H9 (cell line): ENCODE measurements at regions not wholly inside any gene's neighbourhood (a gene's known extent, or its start where the extent isn't known, plus 50 kb on each side); places are given as distances from the start of the nearest gene placed in this dataset.

Experiments
- DNase-seq: peaks from one replicate; pipeline ENCODE4 v3.0.0-alpha.2; 2017
- H2AFZ ChIP-seq: one replicate; pipeline ENCODE4 v1.6.1; 2013; ENCODE audit warnings: mild to moderate bottlenecking, low read length, control low read depth, moderate library complexity
- H2AK5ac ChIP-seq: 2 replicates; pipeline ENCODE4 v1.6.1; 2013; ENCODE audit warnings: low read length, control low read depth, mixed read lengths; ENCODE audit not compliant: insufficient read length
- H2BK120ac ChIP-seq: one replicate; pipeline ENCODE4 v1.6.1; 2013; ENCODE audit warnings: low read depth, mild to moderate bottlenecking, low read length, control low read depth, inconsistent platforms; ENCODE audit not compliant: poor library complexity, severe bottlenecking
- H2BK12ac ChIP-seq: 2 replicates; pipeline ENCODE4 v1.6.1; 2013; ENCODE audit warnings: low read length, control low read depth, mixed read lengths, low read depth; ENCODE audit not compliant: insufficient read length
- H2BK15ac ChIP-seq: 2 replicates; pipeline ENCODE4 v1.6.1; 2013; ENCODE audit warnings: low read depth, low read length, control low read depth
- H2BK20ac ChIP-seq: one replicate; pipeline ENCODE4 v1.6.1; 2013; ENCODE audit warnings: low read depth, mild to moderate bottlenecking, low read length, control low read depth, inconsistent platforms; ENCODE audit not compliant: poor library complexity, severe bottlenecking
- H2BK5ac ChIP-seq: 2 replicates; pipeline ENCODE4 v1.6.1; 2013; ENCODE audit warnings: low read length, control low read depth, mixed read lengths; ENCODE audit not compliant: insufficient read length
- H3K14ac ChIP-seq: 2 replicates; pipeline ENCODE4 v1.6.1; 2013; ENCODE audit warnings: low read length, control low read depth; ENCODE audit not compliant: insufficient read depth
- H3K18ac ChIP-seq: 2 replicates; pipeline ENCODE4 v1.6.1; 2013; ENCODE audit warnings: low read depth, mild to moderate bottlenecking, mixed read lengths, low read length, control low read depth; ENCODE audit not compliant: insufficient read length
- H3K23ac ChIP-seq: 2 replicates; pipeline ENCODE4 v1.6.1; 2013; ENCODE audit warnings: low read length, control low read depth, mixed read lengths, low read depth; ENCODE audit not compliant: insufficient read length
- H3K23me2 ChIP-seq: 2 replicates; pipeline ENCODE4 v1.6.1; 2013; ENCODE audit warnings: low read depth, mild to moderate bottlenecking, mixed read lengths, low read length, control low read depth; ENCODE audit not compliant: insufficient read length, poor library complexity, severe bottlenecking
- H3K27ac ChIP-seq: 2 replicates; pipeline ENCODE4 v1.5.1; 2013; ENCODE audit warnings: low read length, control low read depth, mixed read lengths, low read depth; ENCODE audit not compliant: insufficient read length
- H3K27me3 ChIP-seq: 2 replicates; pipeline ENCODE4 v1.6.1; 2013; ENCODE audit warnings: low read length, control low read depth, inconsistent platforms; ENCODE audit not compliant: insufficient read depth
- H3K4ac ChIP-seq: 2 replicates; pipeline ENCODE4 v1.6.1; 2013; ENCODE audit warnings: low read depth, mild to moderate bottlenecking, control low read depth, inconsistent platforms, low read length, moderate library complexity
- H3K4me1 ChIP-seq: 2 replicates; pipeline ENCODE4 v1.6.1; 2013; ENCODE audit warnings: low read length, control low read depth, inconsistent platforms; ENCODE audit not compliant: insufficient read depth
- H3K4me2 ChIP-seq: 2 replicates; pipeline ENCODE4 v1.6.1; 2013; ENCODE audit warnings: low read length, control low read depth, mixed read lengths; ENCODE audit not compliant: insufficient read length, insufficient read depth
- H3K56ac ChIP-seq: 2 replicates; pipeline ENCODE4 v1.6.1; 2013; ENCODE audit warnings: low read depth, mild to moderate bottlenecking, mixed read lengths, low read length, control low read depth; ENCODE audit not compliant: insufficient read length
- H3K79me1 ChIP-seq: 2 replicates; pipeline ENCODE4 v1.6.1; 2013; ENCODE audit warnings: low read depth, mild to moderate bottlenecking, moderate library complexity, low read length, control low read depth, inconsistent platforms; ENCODE audit not compliant: insufficient read depth, poor library complexity, severe bottlenecking
- H3K79me2 ChIP-seq: 2 replicates; pipeline ENCODE4 v1.6.1; 2013; ENCODE audit warnings: low read length, control low read depth, inconsistent platforms; ENCODE audit not compliant: insufficient read depth
- H3K9ac ChIP-seq: 2 replicates; pipeline ENCODE4 v1.6.1; 2013; ENCODE audit warnings: low read length, control low read depth, mixed read lengths; ENCODE audit not compliant: insufficient read length; ENCODE audit errors: extremely low read depth
- H3K9me3 ChIP-seq: one replicate; pipeline ENCODE4 v1.6.1; 2013; ENCODE audit warnings: low read depth, low read length, inconsistent platforms; ENCODE audit not compliant: control insufficient read depth
- H3T11ph ChIP-seq: one replicate; pipeline ENCODE4 v1.6.1; 2013; ENCODE audit warnings: mild to moderate bottlenecking, low read length, control low read depth, inconsistent platforms
- H4K20me1 ChIP-seq: one replicate; pipeline ENCODE4 v1.6.1; 2013; ENCODE audit not compliant: control insufficient read depth, insufficient read length, insufficient read depth
- H4K5ac ChIP-seq: 2 replicates; pipeline ENCODE4 v1.6.1; 2013; ENCODE audit warnings: low read depth, mild to moderate bottlenecking, mixed read lengths, low read length, control low read depth; ENCODE audit not compliant: insufficient read length
- H4K8ac ChIP-seq: replicated peaks from 2 replicates; pipeline ENCODE4 v1.6.1; 2013; ENCODE audit warnings: low read length, control low read depth, mixed read lengths, low read depth; ENCODE audit not compliant: insufficient read length
- H4K91ac ChIP-seq: 2 replicates; pipeline ENCODE4 v1.6.1; 2013; ENCODE audit warnings: low read depth, mild to moderate bottlenecking, moderate library complexity, mixed read lengths, low read length, control low read depth; ENCODE audit not compliant: insufficient read length
- H3K27ac Mint-ChIP-seq, 3 experiments: 2 replicates in 2 of 3; 3 replicates in 1 of 3; pipeline ENCODE4 v1.8.0; 2020 to 2021; ENCODE audit warnings: mixed read lengths in 3 of 3, mild to moderate bottlenecking in 1 of 3, moderate library complexity in 1 of 3
- H3K27me3 Mint-ChIP-seq: 2 replicates; pipeline ENCODE4 v1.8.0; 2021; ENCODE audit warnings: low read depth, mild to moderate bottlenecking, moderate library complexity, mixed read lengths
- H3K36me3 Mint-ChIP-seq, 3 experiments: 2 replicates in 2 of 3; 3 replicates in 1 of 3; pipeline ENCODE4 v1.8.0; 2020 to 2021; ENCODE audit warnings: low read depth in 3 of 3, mixed read lengths in 3 of 3; ENCODE audit not compliant: insufficient read depth in 1 of 3
- H3K4me1 Mint-ChIP-seq, 2 experiments: 2 replicates each; pipeline ENCODE4 v1.8.0; 2020; ENCODE audit warnings: mixed read lengths in 2 of 2
- H3K4me3 Mint-ChIP-seq, 2 experiments: 2 replicates in 1 of 2; 3 replicates in 1 of 2; pipeline ENCODE4 v1.8.0; 2020 to 2021; ENCODE audit warnings: mild to moderate bottlenecking in 2 of 2, mixed read lengths in 2 of 2, moderate library complexity in 1 of 2
- H3K9me3 Mint-ChIP-seq, 2 experiments: 2 replicates in 1 of 2; 3 replicates in 1 of 2; pipeline ENCODE4 v1.8.0; 2020; ENCODE audit warnings: mild to moderate bottlenecking in 2 of 2, mixed read lengths in 2 of 2, moderate library complexity in 1 of 2
- CTCF ChIP-seq: fragments of 200-600 bp; sonication (generic); conservative IDR thresholded peaks from 3 replicates; pipeline ENCODE4 v1.8.0; 2021; ENCODE audit warnings: antibody characterized with exemption, mild to moderate bottlenecking
- WGBS: extraction: QIAGEN DNeasy Blood & Tissue Kit; methylation state at CpG from one replicate; pipeline ENCODE4 v1.1.7; 2013; ENCODE audit warnings: missing lambda C conversion rate, low lambda C conversion rate, mixed read lengths; ENCODE audit not compliant: insufficient read length; ENCODE audit errors: extremely low coverage; 5-methylcytosine and 5-hydroxymethylcytosine counted together

- Histone ChIP-seq H4K91ac (no peak overlapping the region), H2BK120ac (no peak overlapping the region), H2AK5ac (no peak overlapping the region), H3K23me2 (no peaks in the 10 kb centered on the region), H2BK15ac (no peak overlapping the region), H4K8ac (no peak overlapping the region), H3K18ac (no peak overlapping the region), H3K27me3 (no peaks in the 10 kb centered on the region; the same call in 1 of the 2 replicates), H3K4me2 (no peak overlapping the region), H3T11ph (no peak overlapping the region), H3K56ac (no peak overlapping the region), H2BK20ac (no peak overlapping the region), H3K9ac (no peak overlapping the region), H3K9me3 (no peaks in the 10 kb centered on the region), H2AFZ (no peak overlapping the region), H3K27ac (no peak overlapping the region), H3K79me1 (no peaks in the 10 kb centered on the region), H3K4ac (no peak overlapping the region), H2BK12ac (no peak overlapping the region), H4K5ac (no peak overlapping the region), H3K4me1 (no peaks in the 10 kb centered on the region), H3K23ac (no peak overlapping the region), H3K79me2 (no peaks in the 10 kb centered on the region), H3K14ac (no peak overlapping the region), H2BK5ac (no peak overlapping the region), H4K20me1 (no peaks in the 10 kb centered on the region)
- no peak overlapping the region for H3K4me3 Mint-ChIP-seq
- H3K27me3 Mint-ChIP-seq: peaks cover 6% of the 10 kb centered on the region
- no peak for DNase-seq
- TF ChIP-seq CTCF: no peak
- no peak overlapping the region for H3K27ac Mint-ChIP-seq
- peaks cover 4 to 5% of the 10 kb centered on the region in 2 experiments for H3K4me1 Mint-ChIP-seq
- no CpG with 5 or more reads among the region's 7 CpGs for WGBS
- no peaks in the 10 kb centered on the region for H3K9me3 Mint-ChIP-seq
- H3K36me3 Mint-ChIP-seq: no peaks in the 10 kb centered on the region
Observed at GRCh38 chr17:33778505-33779233, 476.4 kb upstream of the CCL2 start.
